ENCODE measurements at regions not wholly inside any gene's neighbourhood (a gene's known extent, or its start where the extent isn't known, plus 50 kb on each side); places are given as distances from the start of the nearest gene placed in this dataset.

DNA sequence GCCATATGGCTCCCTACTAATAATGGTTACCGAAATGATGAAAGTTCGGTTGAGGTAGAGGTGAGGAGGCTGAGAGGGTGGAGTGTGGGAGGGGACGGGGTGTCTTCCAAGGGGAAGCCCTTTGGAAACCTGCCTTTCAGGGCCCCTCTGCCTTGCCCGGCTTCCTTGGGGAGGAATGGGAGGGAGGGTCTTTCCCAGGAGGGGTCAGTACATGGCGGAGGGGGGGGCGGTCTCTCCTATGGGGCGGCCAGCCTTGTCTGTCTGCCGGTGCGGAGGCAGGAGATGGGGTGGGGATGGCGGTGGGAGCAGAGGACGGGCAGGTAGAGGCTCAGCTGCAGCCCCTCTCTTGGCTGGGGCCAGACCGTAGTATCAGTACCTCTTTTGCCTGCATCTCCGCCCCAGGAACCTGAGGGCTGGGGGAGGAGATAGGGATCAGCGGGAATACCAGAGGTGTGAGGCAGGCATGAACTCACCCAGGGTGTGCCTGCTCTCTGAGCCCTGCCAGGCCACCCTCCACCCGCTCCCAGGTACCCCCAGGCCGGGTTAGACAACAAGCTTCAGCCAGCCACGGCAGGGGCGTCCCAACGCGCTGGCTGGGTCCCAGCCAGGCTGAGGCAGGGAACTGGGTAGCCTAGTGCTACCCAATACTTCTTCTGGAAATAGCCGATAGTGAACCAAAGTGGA lies 79.4 kb upstream of the POU3F1 start:
- no peak for DNase-seq (ENCODE audit: low read depth in 2 of 3, low spot score in 1 of 3)

DNA sequence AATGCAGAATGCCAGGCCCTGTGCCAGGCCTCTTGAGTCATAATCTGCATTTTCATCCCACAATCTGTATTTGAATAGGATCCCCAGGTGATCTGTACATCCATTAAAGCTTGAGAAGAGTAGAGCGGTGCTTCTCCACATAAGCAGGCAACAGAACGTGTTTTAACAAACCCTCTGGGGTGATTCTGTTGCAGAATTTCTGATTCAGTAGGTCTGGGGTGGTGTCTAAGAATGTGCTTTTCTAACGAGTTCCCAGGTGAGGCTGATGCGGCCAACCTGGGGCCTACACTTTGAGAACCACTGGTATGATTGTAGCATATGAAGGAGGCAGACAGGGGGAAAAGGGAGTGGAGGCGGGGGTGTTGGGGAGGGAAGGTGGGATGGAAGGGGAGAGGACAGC lies 78.4 kb upstream of the POU3F1 start:
- no peak for DNase-seq (ENCODE audit: low read depth in 2 of 3, low spot score in 1 of 3)

DNA sequence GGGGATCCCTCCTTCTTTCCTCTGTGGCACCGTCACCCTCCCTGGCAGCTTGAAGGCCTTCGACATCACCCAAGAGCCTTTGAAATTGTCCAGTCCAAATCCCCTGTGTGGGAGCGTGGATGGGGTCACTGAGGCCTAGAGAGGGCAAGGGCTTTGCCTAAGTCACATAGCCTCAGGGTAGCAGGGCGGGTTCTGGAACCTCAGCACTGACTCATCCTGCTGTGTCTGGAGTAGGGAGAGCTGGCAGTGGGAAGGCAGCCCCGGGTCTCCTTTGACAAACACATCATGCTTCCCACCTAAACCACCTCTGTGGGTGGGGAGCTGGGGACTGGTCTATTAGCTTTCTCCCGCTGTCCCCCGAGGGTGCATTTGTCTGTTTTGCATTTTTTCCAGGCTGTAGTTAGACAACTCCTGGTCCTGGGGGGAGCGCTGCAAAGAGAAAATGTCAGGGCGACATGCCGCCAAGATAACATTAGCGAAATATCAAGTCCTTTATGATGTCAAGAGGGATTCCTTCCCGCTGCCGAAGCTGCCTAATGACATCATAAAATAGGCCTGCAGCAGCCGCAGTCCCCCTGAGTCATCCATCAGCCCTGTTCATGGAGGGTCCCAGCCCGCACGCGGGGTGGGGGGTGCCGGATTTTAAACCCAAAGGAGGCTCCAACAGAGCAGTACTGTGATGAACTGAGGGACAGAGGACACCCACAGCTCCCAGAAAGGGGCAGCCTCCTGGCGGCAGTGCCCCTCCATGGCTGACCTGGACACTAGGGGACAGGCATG lies 77.0 kb upstream of the POU3F1 start:
- DNase-seq (ENCODE audit: low read depth in 2 of 3, low spot score in 1 of 3) = no peak

DNA sequence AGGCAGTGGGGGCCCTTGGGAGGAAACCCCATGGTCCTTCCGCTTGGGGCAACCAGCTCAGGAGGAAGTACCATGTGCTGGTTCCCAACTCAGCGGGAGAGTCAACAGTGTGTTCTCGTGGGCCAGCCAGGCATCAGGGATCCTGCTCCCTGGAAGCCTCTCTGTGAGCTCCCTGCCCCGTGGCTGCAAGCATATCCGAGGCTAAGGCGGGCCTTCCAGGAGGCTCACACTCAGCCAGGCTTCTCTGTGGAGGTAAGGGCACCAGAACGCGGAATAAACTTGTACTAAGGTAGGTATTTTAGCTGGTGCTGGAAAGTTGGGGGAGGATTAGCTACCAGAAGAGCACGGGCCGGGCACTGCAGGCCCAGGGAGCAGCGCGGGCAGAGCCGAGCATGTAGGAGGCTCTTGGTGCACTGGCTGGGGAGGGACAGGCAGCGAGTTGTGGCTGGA lies 74.7 kb upstream of the POU3F1 start:
- DNase-seq (ENCODE audit: low read depth in 2 of 3, low spot score in 1 of 3) = no peak

DNA sequence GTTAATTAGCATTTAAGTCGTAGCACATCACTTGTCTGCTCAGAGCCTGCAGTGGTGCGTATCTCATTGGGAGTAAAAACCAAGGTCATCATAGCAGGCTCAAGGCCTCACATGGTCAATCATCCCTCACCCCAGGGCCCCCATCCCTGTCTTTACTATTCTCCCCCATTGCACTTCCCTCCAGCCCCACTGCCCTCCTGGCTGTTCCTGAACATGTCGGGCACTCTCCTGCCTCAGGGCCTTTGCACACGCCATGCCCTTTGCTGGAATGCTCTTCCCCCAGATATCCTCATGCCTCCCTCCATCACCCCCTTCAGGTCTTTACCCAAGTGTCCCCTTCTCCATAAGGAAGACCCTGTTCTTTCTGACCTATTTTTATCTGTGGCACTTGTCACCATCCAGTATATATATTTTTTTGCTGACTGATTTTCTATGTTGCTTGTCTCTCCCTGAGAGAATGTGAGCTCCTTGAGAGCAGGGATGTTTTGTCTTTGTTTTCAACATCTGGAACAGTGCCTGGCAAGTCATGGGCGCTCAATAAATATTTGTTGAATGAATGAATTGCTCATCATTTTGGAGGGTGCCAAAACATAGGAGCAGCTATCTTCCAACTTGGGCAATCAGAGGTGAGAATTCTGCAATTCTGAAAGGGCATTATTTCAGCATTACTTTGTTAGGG lies 74.1 kb upstream of the POU3F1 start:
- no peak for DNase-seq (ENCODE audit: low read depth in 2 of 3, low spot score in 1 of 3)

DNA sequence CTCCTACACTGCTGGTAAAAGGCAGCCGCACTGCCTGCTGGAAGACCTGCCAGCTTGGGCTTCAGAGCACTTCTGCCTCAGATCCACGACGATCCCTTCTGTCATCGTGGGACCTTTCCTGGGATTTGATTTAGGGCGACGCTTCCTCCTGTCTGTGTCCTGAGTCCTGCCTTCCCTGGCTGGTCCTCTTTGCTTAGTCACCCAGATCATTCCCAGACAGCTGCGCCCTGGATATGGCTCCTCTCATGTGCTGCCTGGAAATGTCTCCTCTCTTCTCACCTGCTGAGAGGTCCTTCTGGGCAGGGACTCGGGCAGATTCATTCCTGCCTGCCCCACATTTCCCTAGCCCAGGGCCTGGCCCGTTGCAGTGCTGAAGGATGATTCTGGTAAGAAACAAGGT lies 72.4 kb upstream of the POU3F1 start:
- no peak for DNase-seq (ENCODE audit: low read depth in 2 of 3, low spot score in 1 of 3)

DNA sequence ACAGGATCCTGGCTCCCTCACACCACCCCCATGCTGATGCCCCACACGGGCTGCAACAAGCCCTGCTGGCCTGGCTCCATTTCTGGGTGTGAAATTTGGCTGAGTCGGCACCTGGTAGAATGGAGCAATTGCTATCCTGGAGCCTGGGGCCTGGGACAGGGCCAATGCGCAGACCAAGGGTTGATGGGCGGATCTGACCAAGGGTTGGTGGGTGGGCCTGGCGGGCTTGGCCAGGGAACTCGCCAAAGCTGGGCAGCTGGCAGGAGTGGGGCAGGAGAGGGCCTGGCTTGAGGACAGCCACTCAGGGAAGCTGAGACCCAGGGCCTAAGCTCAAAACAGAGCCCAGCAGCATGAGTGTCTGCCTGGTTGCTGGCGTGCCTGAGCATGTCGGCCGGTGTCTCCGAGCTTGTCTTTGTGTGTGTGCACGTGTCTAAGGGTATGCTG lies 70.9 kb upstream of the POU3F1 start:
- no peak for DNase-seq (ENCODE audit: low read depth in 2 of 3, low spot score in 1 of 3)

DNA sequence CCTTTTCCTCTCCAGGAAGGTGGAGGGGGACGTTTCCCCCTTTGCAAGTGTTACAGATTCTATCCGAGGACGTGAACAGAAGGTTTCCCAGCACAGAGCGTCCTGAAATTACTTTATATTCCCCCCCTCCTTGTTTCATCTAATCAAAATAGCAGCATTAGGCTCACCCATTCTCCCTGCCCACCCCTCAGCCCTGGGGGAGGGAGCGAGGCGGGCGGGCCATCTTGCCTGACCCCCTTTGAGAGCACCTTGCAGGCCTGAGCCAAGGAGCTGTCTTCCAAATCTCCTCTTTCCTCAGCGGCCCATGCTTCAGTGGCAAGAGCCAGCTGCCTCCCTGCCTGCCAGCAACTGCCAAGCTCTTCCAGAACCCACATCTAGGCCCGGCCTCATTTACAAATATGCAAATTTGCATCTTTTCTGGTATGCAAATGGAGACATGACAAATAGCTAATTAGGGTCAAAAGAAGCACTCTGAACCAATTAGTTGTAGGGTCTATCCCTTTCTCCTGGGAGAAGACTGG lies 69.1 kb upstream of the POU3F1 start:
- DNase-seq (ENCODE audit: low read depth in 2 of 3, low spot score in 1 of 3) = no peak

DNA sequence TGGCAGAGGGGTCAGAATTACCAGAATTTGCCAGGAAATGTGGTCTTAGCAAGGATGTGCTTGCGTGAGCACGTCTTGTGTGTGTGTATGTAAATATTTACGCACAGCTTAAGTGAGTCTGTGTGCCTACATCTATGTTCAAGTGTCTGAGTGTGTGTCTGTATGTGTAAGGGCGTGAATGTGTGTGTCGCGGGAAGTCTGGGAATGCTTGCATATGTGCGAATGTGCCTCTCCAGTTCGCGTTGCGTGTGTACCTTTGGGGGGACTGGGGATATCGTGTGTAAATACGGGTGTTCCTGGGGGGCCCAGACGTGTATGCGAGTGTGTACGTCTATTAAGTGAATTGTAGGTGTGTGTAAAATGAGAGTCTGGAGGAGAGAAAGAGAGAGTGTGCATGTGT lies 68.6 kb upstream of the POU3F1 start:
- no peak for DNase-seq (ENCODE audit: low read depth in 2 of 3, low spot score in 1 of 3)

DNA sequence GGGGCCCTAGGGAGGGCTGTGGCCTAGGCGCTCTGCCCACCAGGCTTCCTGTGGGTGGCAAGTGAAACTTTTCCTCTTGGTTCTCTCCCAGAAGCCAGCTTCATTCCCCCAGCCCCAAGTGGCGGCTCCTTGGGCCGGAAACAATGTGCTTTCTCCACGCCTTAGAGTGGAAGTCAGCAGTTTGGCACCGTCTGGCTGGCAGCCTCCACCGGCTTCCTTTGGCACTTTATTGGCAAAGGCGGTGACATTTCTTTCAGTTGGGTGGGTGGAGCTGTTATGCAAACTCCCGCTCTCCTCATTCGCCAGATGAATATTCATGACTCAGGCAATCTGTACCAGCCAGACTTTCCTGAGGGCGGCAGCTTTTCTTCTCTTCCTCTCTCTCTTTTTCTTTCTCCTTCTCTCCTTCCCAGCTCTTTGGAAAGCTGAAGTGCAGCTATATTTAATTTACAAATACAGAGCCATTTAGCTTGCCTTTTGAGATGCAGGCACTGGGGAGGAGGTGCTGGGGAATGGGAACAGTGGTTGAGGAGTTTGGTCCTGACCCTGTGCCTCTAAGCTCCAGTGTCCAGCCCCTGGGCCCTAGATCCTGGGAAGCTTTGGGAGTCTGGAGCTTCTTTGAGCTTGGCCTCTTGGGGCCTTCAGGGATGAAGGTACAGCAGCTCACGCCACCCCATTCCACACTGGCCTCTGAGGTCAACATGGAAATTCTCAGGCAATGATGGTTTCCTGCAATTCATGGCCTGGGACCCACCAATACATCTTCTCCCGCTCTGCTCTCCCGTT lies 67.8 kb upstream of the POU3F1 start:
- no peak for DNase-seq (ENCODE audit: low read depth in 2 of 3, low spot score in 1 of 3)

DNA sequence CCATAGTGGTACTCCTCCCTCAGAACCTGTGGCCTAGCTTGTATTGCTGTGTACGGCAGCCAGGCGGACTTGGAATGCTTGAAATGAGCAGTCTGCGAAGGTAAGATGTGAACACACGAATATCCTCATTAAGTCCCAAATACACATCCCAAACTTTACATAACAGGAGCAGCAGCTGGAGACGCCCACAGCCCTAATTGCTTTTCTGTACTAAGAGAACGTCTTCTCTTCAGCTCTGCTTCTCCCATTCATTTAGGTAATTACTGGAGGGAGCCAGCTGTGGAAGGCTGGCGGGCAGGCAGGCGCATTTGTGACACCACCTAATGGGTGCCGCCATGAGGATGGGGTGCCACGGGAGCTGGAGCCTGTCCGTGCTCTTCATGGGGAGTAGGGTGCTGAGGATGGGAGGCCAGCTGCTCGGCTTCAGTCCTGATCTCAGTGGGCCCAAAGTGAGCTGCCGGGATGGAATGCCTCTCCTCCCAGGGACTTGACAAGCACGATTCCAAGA lies 66.6 kb upstream of the POU3F1 start:
- DNase-seq (ENCODE audit: low read depth in 2 of 3, low spot score in 1 of 3) = no peak

DNA sequence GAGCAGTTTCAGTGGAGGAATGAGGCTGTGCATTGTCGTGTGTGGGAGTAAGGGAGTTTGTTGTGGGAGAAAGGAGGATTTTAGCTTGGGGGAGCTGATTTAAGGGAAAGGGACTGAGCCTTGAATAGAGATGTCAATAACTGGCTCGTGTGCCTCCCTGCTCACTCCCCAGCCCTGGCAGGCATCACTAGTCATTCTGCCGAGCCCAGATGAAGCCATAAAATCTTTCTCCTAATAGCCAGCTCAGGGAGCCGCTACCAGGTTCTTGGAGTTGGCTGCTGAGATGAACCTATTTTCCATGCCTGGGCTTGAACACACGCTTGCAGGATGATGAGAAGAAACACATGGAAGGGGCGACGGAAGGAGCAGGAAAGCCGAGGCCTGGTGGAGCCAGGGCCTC lies 65.0 kb upstream of the POU3F1 start:
- DNase-seq (ENCODE audit: low read depth in 2 of 3, low spot score in 1 of 3) = no peak

DNA sequence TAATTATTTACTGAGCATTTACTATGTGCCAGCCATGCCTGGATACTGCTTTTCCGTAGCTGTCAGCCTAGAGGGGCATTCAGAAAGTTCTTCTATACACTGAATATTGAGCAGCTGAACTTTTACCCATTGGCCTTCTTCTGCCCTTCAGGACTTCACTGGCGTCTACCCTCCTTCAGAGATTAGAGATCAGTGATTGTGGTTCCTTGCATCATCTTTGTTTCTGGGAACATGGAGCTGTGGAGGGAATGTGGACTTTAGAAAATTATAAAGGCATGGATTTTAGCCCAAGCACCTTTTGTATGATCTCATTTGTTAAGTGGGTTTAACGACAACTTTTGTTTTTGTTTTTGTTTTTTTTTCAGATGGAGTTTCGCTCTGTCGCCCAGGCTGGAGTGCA lies 58.7 kb upstream of the POU3F1 start:
- no peak for DNase-seq (ENCODE audit: low read depth in 2 of 3, low spot score in 1 of 3)

DNA sequence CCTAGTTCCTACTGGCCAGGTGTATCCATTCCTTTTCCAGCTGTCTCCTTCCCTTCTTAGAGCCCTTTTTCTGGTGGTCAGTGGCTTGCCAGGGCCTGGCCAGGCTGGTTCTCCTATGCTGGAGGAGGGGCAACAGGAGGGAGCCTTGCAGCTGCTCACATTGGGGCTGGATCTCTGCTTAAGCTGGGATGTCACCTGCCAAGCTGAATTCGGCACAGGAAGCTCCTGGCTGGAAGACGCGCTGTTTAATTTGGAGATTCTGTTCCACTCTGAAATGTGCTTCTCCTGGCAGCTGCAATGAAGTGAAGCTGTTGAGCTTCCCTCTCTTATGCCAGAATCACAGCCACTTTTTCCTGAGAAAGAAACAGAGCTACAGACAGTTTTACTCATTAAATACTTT lies 56.0 kb upstream of the POU3F1 start:
- no peak for DNase-seq (ENCODE audit: low read depth in 2 of 3, low spot score in 1 of 3)

DNA sequence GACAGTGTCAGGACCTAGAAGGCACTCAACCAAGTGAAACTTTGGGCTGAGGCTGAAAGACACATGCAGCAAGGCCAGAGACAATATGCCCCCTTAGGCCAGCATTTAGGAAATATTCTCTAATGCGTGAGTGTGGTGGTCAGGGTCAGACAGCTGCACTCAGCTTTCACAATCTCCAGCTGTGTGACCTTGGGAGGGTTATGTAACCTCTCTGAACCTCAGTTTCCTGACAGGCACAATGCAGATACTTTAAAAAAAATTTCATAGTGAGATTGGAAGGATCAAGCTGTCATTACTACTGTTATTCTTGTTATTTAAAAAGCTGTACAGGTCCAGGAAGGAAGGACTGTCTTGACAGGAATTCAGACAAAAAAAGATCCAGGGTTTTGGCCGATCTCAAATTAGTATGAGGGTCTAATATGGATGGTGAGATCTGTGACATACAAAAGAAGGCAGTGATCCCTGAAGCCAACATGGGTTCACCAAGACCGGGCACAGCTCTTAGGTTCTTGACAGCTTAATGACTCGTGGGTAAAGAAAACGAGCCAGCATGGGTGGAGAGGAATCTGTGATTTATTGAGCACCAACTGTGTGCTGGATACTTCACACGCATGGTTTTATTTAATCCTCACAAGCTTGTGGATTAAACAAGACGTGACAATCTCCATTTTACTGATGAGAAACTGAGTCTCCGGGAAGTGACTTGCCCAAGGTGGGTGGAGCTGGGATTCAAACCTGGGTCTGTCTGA lies 54.6 kb upstream of the POU3F1 start:
- no peak for DNase-seq (ENCODE audit: low read depth in 2 of 3, low spot score in 1 of 3)

DNA sequence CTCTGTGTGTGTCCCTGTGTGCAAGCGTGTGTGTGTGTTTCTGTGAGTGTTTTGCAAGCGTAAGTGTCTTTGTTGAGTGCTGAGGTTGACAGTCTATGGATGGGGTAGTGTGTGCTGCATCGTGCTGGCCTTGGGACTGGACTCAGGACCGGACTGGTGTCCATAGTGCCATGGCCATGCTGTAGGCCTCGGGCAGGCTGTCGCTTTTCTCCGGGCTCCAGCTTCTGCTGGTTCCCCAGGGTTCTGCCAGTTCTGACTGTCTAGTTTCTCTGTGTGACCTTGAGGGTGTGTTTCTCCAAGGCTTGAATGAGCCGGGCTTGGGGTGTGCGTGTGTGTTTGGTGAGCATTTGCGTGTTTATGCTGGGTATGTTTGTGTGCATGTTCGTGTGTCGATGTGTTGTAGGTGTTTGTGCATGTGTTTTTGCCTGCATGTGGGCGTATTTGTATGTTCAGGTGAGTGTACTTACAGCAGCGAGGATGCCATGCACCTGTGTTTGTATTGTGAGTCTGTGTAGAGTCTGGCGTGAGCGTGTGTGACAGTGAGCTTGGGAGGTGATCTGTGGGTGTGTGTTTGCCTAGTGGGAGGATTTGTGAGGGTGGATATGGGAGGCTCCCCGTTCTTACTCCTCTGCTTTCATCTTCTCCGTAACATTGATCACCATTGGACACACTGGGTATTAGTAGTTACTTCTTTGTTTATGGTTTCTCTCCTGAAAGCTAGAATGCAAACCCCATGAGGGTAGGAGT lies 51.7 kb upstream of the POU3F1 start:
- no peak for DNase-seq (ENCODE audit: low read depth in 2 of 3, low spot score in 1 of 3)

DNA sequence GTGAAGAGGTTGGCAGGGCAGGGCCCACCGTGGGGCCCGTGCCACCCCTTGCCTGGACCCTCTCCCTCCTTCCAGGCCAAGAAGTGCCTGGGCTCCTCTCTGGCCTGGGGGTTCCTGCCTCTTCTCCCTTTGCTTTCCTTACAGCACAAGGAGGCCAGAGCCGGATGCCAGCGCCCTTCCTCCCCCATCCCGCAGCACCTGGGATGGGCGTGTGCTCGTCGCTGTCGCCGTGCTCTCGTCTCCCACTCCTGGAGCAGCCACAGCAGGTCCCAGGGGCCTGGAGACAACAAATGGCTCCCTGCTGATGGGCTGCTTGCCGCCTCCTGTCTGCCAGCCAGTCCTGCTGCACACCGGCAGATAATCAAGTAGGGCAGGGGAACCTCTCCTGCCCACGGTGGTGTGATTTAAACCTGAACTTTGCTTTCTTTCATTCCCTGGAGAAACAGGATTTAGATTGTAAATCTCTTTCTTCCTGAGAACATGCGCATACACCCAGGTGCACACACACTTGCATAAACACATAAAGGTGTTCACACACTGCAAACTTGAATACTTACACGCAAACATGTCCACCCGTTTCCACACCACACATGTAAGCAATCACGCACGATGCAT lies 50.8 kb upstream of the POU3F1 start:
- DNase-seq (ENCODE audit: low read depth in 2 of 3, low spot score in 1 of 3) = no peak

Data from stimulated activated CD4-positive, alpha-beta T cell treated with anti-CD3 and anti-CD28 coated beads, Interleukin-12 subunit alpha, Interleukin-12 subunit beta, amount 100 ng/mL, for 48 hours (primary cell).